Loucy (cell line): ENCODE measurements at regions not wholly inside any gene's neighbourhood (a gene's known extent, or its start where the extent isn't known, plus 50 kb on each side); places are given as distances from the start of the nearest gene placed in this dataset.

Experiments
- EZH2phosphoT487 ChIP-seq: fragments of 200-600 bp; IDR thresholded peaks from 2 replicates; pipeline ENCODE4 v1.6.1; 2018; ENCODE audit warnings: antibody characterized with exemption, mild to moderate bottlenecking, moderate library complexity, borderline replicate concordance
- TF ChIP-seq, protein P1 (sequence below): fragments of 200-600 bp; sonication (generic); conservative IDR thresholded peaks from 2 replicates; pipeline ENCODE4 v1.5.1; 2014; ENCODE audit warnings: mild to moderate bottlenecking, antibody characterized with exemption, low read length

DNA sequence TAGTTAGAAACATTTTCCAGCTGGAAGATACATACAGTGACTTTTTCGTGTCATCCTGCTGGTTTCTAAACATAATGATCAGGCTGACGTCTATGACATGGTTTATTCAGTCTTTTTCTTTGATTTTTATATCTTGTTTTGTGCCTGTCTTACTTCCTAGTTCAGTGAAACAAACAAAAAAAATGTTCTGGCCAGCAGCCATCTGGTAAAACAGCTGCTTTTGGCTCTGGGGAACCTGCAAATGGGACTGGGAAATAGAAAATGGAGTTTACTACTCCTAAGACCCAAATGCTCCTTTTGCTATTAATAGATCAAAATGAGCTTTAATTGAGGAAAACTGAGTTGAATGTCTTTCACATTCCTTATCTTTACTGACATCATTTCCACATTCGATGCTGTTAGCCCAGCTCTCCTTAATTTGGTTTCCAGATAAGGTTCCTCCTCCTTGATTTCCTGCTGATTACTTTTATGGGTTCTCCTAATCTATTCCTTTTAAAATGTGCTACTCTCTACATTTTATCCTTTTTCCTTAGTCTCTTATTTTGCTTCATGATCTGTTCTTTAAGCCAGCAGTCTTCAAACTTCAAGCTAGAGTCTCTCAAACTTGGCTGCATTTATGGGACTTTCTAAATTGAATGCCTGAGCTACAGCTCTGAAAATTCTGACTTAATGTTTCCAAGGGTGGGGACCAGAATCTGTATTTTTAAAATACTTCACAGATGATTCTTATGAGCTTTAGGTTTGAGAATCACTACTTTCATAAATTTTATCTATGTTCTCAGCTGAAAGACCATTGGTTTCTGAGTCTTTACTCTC, 499.5 kb downstream of the ANKRD50 start:
- TF ChIP-seq, protein P1, sequence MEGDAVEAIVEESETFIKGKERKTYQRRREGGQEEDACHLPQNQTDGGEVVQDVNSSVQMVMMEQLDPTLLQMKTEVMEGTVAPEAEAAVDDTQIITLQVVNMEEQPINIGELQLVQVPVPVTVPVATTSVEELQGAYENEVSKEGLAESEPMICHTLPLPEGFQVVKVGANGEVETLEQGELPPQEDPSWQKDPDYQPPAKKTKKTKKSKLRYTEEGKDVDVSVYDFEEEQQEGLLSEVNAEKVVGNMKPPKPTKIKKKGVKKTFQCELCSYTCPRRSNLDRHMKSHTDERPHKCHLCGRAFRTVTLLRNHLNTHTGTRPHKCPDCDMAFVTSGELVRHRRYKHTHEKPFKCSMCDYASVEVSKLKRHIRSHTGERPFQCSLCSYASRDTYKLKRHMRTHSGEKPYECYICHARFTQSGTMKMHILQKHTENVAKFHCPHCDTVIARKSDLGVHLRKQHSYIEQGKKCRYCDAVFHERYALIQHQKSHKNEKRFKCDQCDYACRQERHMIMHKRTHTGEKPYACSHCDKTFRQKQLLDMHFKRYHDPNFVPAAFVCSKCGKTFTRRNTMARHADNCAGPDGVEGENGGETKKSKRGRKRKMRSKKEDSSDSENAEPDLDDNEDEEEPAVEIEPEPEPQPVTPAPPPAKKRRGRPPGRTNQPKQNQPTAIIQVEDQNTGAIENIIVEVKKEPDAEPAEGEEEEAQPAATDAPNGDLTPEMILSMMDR, result no peak
- TF ChIP-seq EZH2phosphoT487, result no peak
